D721Med (cell line): ENCODE measurements at regions not wholly inside any gene's neighbourhood (a gene's known extent, or its start where the extent isn't known, plus 50 kb on each side); places are given as distances from the start of the nearest gene placed in this dataset.

Experiments used
- DNase-seq: peaks from one replicate; pipeline ENCODE4 v3.0.0; 2011; ENCODE audit warnings: low spot score; ENCODE audit not compliant: insufficient read length
- FAIRE-seq: peaks from 2 replicates; lab custom pipeline; 2011; peaks lifted over from hg19 to GRCh38; lab: Jason Lieb, UNC
- CTCF ChIP-seq: IDR thresholded peaks from 2 replicates; pipeline ENCODE4 v1.5.1; 2012; ENCODE audit warnings: mild to moderate bottlenecking, control low read depth; ENCODE audit not compliant: insufficient read depth; ENCODE audit errors: missing control alignments

- TF ChIP-seq CTCF = no peak
Measured at GRCh38 chr4:15144967-15145295, 142.7 kb downstream of the CPEB2 start.

GRCh38 chr4:15145709-15146108, 143.4 kb downstream of the CPEB2 start:
- DNase-seq = no peak
- TF ChIP-seq CTCF = no peak
- no peak for FAIRE-seq

More at GRCh38 chr4:15144967-15145295, 142.7 kb downstream of the CPEB2 start:
- DNase-seq (no peak), FAIRE-seq (no peak)

- FAIRE-seq = no peak
- TF ChIP-seq CTCF = no peak
- DNase-seq = no peak
Measured at GRCh38 chr4:15147714-15148113, 145.4 kb downstream of the CPEB2 start.

- no peak for TF ChIP-seq CTCF
- FAIRE-seq (no peak), DNase-seq (no peak)
Measured at GRCh38 chr4:15148199-15148598, 145.9 kb downstream of the CPEB2 start.

GRCh38 chr4:15148691-15149090, 146.4 kb downstream of the CPEB2 start:
- no peak for FAIRE-seq
- no peak for TF ChIP-seq CTCF
- no peak for DNase-seq

- FAIRE-seq = no peak
- TF ChIP-seq CTCF = no peak
Measured at GRCh38 chr4:15149234-15149838, 147.1 kb downstream of the CPEB2 start.

GRCh38 chr4:15149839-15150592, 147.7 kb downstream of the CPEB2 start:
- FAIRE-seq (no peak), DNase-seq (no peak)
- no peak for TF ChIP-seq CTCF

More at GRCh38 chr4:15149234-15149838, 147.1 kb downstream of the CPEB2 start:
- DNase-seq = no peak
